Prostate gland (tissue), 2 donors: ENCODE measurements at regions not wholly inside any gene's neighbourhood (a gene's known extent, or its start where the extent isn't known, plus 50 kb on each side); places are given as distances from the start of the nearest gene placed in this dataset.

Experiments
- DNase-seq: peaks from one replicate; pipeline ENCODE4 v3.0.0-alpha.2; 2019; ENCODE audit warnings: low spot score
- H3K27ac ChIP-seq, 2 donors: fragments of 200-600 bp; sonication (generic); 2 replicates each; pipeline ENCODE4 v1.5.1; 2017 to 2019
- H3K27me3 ChIP-seq: fragments of 200-600 bp; sonication (generic); replicated peaks from 2 replicates; pipeline ENCODE4 v1.5.1; 2019; ENCODE audit not compliant: insufficient read depth
- H3K36me3 ChIP-seq, 2 donors: fragments of 200-600 bp; sonication (generic); 1 replicate in 1 of 2; 2 replicates in 1 of 2; pipeline versions ENCODE4 v1.5.1 to v1.8.1; 2017 to 2019
- H3K4me1 ChIP-seq: fragments of 200-600 bp; sonication (generic); replicated peaks from 2 replicates; pipeline ENCODE4 v1.5.1; 2019
- H3K4me3 ChIP-seq, 2 donors: fragments of 200-600 bp; sonication (generic); 2 replicates each; pipeline ENCODE4 v1.5.1; 2017 to 2019
- H3K9me3 ChIP-seq: fragments of 200-600 bp; sonication (generic); 2 replicates; pipeline ENCODE4 v1.5.1; 2017
- CTCF ChIP-seq, 4 experiments: fragments of 200-600 bp in 2 of 4; fragments of 450-650 bp in 2 of 4; sonication (generic) in 2 of 4; IDR thresholded peaks; 1 replicate in 3 of 4; 2 replicates in 1 of 4; pipeline ENCODE4 v1.5.1; 2016 to 2019; ENCODE audit warnings: antibody characterized with exemption in 4 of 4, mild to moderate bottlenecking in 2 of 4, moderate library complexity in 2 of 4
- POLR2A ChIP-seq: fragments of 450-650 bp; IDR thresholded peaks from one replicate; pipeline ENCODE4 v1.6.1; 2016; ENCODE audit warnings: antibody characterized with exemption, mild to moderate bottlenecking
- POLR2AphosphoS5 ChIP-seq: sonication (generic); formaldehyde crosslinking; IDR thresholded peaks from one replicate; pipeline ENCODE4 v1.6.1; 2017; ENCODE audit warnings: antibody characterized with exemption
- WGBS: methylation state at CpG from one replicate; pipeline ENCODE4 v1.1.5; 2018; 5-methylcytosine and 5-hydroxymethylcytosine counted together
- intact Hi-C: fragments of 100-400 bp; cut with DNase I; formaldehyde crosslinking; loops from one replicate; pipeline ENCODE4 v1.14.2; 2022

GRCh38 chr3:94614192-94614591 lies 551.3 kb downstream of the NSUN3 start:
- Histone ChIP-seq H3K27me3 (no peaks in the 10 kb centered on the region), H3K9me3 (no peaks in the 10 kb centered on the region), H3K4me3 (no peak overlapping the region), H3K36me3 (no peaks in the 10 kb centered on the region), H3K4me1 (no peaks in the 10 kb centered on the region), H3K27ac (no peak overlapping the region)
- no peak for DNase-seq
- intact Hi-C loops: no loop called here
- no peak for TF ChIP-seq POLR2AphosphoS5
- TF ChIP-seq POLR2A: no peak
- TF ChIP-seq CTCF (IDR thresholded peaks at IDR 0.05): no peak
- 86% methylated on average over 4 of the region's 4 CpGs for WGBS

GRCh38 chr3:94615275-94616065 lies 552.6 kb downstream of the NSUN3 start:
- 43% methylated on average over 2 of the region's 2 CpGs for WGBS
- no peaks in the 10 kb centered on the region for H3K36me3 ChIP-seq
- no peak for DNase-seq
- no peaks in the 10 kb centered on the region for H3K9me3 ChIP-seq
- H3K4me1 ChIP-seq: no peaks in the 10 kb centered on the region
- TF ChIP-seq POLR2AphosphoS5 (no peak), POLR2A (no peak), CTCF (IDR thresholded peaks at IDR 0.05) (no peak)
- intact Hi-C loops: no loop called here
- no peaks in the 10 kb centered on the region for H3K27me3 ChIP-seq
- no peak overlapping the region for H3K4me3 ChIP-seq
- no peak overlapping the region for H3K27ac ChIP-seq

- WGBS: 92% methylated on average over 2 of the region's 2 CpGs
- no peaks in the 10 kb centered on the region for H3K4me1 ChIP-seq
- H3K27ac ChIP-seq: no peak overlapping the region
- no peak for DNase-seq
- intact Hi-C loops: no loop called here
- no peak for TF ChIP-seq POLR2A
- TF ChIP-seq CTCF (IDR thresholded peaks at IDR 0.05): no peak
- TF ChIP-seq POLR2AphosphoS5: no peak
- no peaks in the 10 kb centered on the region for H3K9me3 ChIP-seq
- H3K27me3 ChIP-seq: no peaks in the 10 kb centered on the region
- no peak overlapping the region for H3K4me3 ChIP-seq
- no peaks in the 10 kb centered on the region for H3K36me3 ChIP-seq
Measured at GRCh38 chr3:94616833-94617232, 554.0 kb downstream of the NSUN3 start.

GRCh38 chr3:94617312-94617711 lies 554.5 kb downstream of the NSUN3 start:
- Histone ChIP-seq H3K36me3 (no peaks in the 10 kb centered on the region), H3K27ac (no peak overlapping the region), H3K4me1 (no peaks in the 10 kb centered on the region), H3K9me3 (no peaks in the 10 kb centered on the region), H3K4me3 (no peak overlapping the region), H3K27me3 (no peaks in the 10 kb centered on the region)
- no peak for DNase-seq
- no peak for TF ChIP-seq POLR2AphosphoS5
- no peak for TF ChIP-seq POLR2A
- no peak for TF ChIP-seq CTCF (IDR thresholded peaks at IDR 0.05)
- 94% methylated on average over 2 of the region's 2 CpGs for WGBS
- intact Hi-C loops: no loop called here

GRCh38 chr3:94619643-94620042 lies 556.8 kb downstream of the NSUN3 start:
- DNase-seq: no peak
- no peaks in the 10 kb centered on the region for H3K27me3 ChIP-seq
- H3K4me1 ChIP-seq: no peaks in the 10 kb centered on the region
- no peak overlapping the region for H3K4me3 ChIP-seq
- no peaks in the 10 kb centered on the region for H3K9me3 ChIP-seq
- TF ChIP-seq CTCF (IDR thresholded peaks at IDR 0.05) (no peak), POLR2AphosphoS5 (no peak), POLR2A (no peak)
- no peaks in the 10 kb centered on the region for H3K36me3 ChIP-seq
- WGBS: 91% methylated on average over 3 of the region's 3 CpGs
- intact Hi-C loops: no loop called here
- H3K27ac ChIP-seq: no peak overlapping the region
